Stimulated activated CD8-positive, alpha-beta memory T cell treated with anti-CD3 and anti-CD28 coated beads, Interleukin-7, amount 100 ng/mL, for 4 hours (primary cell): ENCODE measurements at regions not wholly inside any gene's neighbourhood (a gene's known extent, or its start where the extent isn't known, plus 50 kb on each side); places are given as distances from the start of the nearest gene placed in this dataset.
"Not testable (repeated sequence)": the region's sequence is repeated elsewhere in the genome, so short reads cannot be mapped to it uniquely, and the experiment has no call there.

Experiments used
- DNase-seq, 2 donors: peaks; one replicate each; pipeline ENCODE4 v3.0.0-alpha.2; 2020; ENCODE audit warnings: low read depth in 2 of 2

- DNase-seq, result no peak
These were observed 70.8 kb upstream of the SLC1A4 start for GRCh38 chr2:64918220-64918886.

- DNase-seq, result no peak
These were observed 69.9 kb upstream of the SLC1A4 start for GRCh38 chr2:64919261-64919660.

GRCh38 chr2:64922482-64923384 is 66.5 kb upstream of the SLC1A4 start:
- no peak for DNase-seq

GRCh38 chr2:64923385-64923710 is 65.9 kb upstream of the SLC1A4 start:
- DNase-seq, result no peak

- DNase-seq, result no peak
These were observed 64.8 kb upstream of the SLC1A4 start for GRCh38 chr2:64924170-64924934.

- DNase-seq, result not testable (repeated sequence)
These were observed 63.1 kb upstream of the SLC1A4 start for GRCh38 chr2:64925930-64926722.

- no peak for DNase-seq
These were observed 60.4 kb upstream of the SLC1A4 start for GRCh38 chr2:64928813-64929212.

- no peak for DNase-seq
These were observed 59.9 kb upstream of the SLC1A4 start for GRCh38 chr2:64929333-64929732.

- no peak for DNase-seq
These were observed 58.9 kb upstream of the SLC1A4 start for GRCh38 chr2:64930258-64930671.

GRCh38 chr2:64931246-64932115 is 57.7 kb upstream of the SLC1A4 start:
- DNase-seq, result no peak

GRCh38 chr2:64932116-64932370 is 57.2 kb upstream of the SLC1A4 start:
- no peak for DNase-seq

- no peak for DNase-seq
These were observed 56.6 kb upstream of the SLC1A4 start for GRCh38 chr2:64932371-64933216.

- no peak for DNase-seq
These were observed 54.7 kb upstream of the SLC1A4 start for GRCh38 chr2:64934530-64934929.

GRCh38 chr2:64936809-64937208 is 52.4 kb upstream of the SLC1A4 start:
- no peak for DNase-seq

GRCh38 chr2:64937314-64937686 is 51.9 kb upstream of the SLC1A4 start:
- DNase-seq, result not testable (repeated sequence)

- no peak for DNase-seq
These were observed 51.3 kb upstream of the SLC1A4 start for GRCh38 chr2:64937687-64938491.

GRCh38 chr2:64938607-64939285 is 50.5 kb upstream of the SLC1A4 start:
- no peak for DNase-seq

GRCh38 chr2:64939332-64939917 is 49.8 kb upstream of the SLC1A4 start:
- DNase-seq, result no peak
